ENCODE measurements at regions not wholly inside any gene's neighbourhood (a gene's known extent, or its start where the extent isn't known, plus 50 kb on each side); places are given as distances from the start of the nearest gene placed in this dataset.
"Not testable (repeated sequence)": the region's sequence is repeated elsewhere in the genome, so short reads cannot be mapped to it uniquely, and the experiment has no call there.

- WGBS, 2 experiments (ENCODE audit: insufficient coverage in 1 of 2, insufficient read length in 1 of 2), result no CpG with 5 or more reads among the region's 3 CpGs
- peaks cover 25% of the 10 kb centered on the region for H3K9me3 ChIP-seq (ENCODE audit: control insufficient read depth, low read length)
- not testable (repeated sequence) for H3K4me1 Mint-ChIP-seq; H3K9ac ChIP-seq (ENCODE audit: extremely low read depth, low read length, poor library complexity, severe bottlenecking); H3K27ac ChIP-seq (ENCODE audit: low read depth, low read length); H3K27me3 ChIP-seq (ENCODE audit: control insufficient read depth, insufficient read depth, low read length, poor library complexity, severe bottlenecking); H3K36me3 ChIP-seq (ENCODE audit: control insufficient read depth, insufficient read depth, low read length); H3K4me1 ChIP-seq (ENCODE audit: control insufficient read depth, insufficient read depth, low read length); H3K27ac Mint-ChIP-seq; H3K27me3 Mint-ChIP-seq (ENCODE audit: insufficient read depth); DNase-seq; H3K4me3 Mint-ChIP-seq; H3K4me3 ChIP-seq (ENCODE audit: low read length)
- Mint-ChIP-seq H3K9me3 (peaks cover 37% of the 10 kb centered on the region), H3K36me3 (ENCODE audit: low read depth) (peaks cover 23% of the 10 kb centered on the region)
- TF ChIP-seq, protein P1, sequence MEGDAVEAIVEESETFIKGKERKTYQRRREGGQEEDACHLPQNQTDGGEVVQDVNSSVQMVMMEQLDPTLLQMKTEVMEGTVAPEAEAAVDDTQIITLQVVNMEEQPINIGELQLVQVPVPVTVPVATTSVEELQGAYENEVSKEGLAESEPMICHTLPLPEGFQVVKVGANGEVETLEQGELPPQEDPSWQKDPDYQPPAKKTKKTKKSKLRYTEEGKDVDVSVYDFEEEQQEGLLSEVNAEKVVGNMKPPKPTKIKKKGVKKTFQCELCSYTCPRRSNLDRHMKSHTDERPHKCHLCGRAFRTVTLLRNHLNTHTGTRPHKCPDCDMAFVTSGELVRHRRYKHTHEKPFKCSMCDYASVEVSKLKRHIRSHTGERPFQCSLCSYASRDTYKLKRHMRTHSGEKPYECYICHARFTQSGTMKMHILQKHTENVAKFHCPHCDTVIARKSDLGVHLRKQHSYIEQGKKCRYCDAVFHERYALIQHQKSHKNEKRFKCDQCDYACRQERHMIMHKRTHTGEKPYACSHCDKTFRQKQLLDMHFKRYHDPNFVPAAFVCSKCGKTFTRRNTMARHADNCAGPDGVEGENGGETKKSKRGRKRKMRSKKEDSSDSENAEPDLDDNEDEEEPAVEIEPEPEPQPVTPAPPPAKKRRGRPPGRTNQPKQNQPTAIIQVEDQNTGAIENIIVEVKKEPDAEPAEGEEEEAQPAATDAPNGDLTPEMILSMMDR (conservative IDR thresholded peaks at IDR 0.05), result peak; percentile 54
Observed at GRCh38 chr11:71734368-71734767, 98.6 kb upstream of the DEFB108B start.

GRCh38 chr11:71738317-71738716 is 94.7 kb upstream of the DEFB108B start:
- H3K27ac Mint-ChIP-seq; H3K27me3 Mint-ChIP-seq (ENCODE audit: insufficient read depth); H3K4me1 ChIP-seq (ENCODE audit: control insufficient read depth, insufficient read depth, low read length); H3K27ac ChIP-seq (ENCODE audit: low read depth, low read length); H3K4me3 ChIP-seq (ENCODE audit: low read length); H3K36me3 ChIP-seq (ENCODE audit: control insufficient read depth, insufficient read depth, low read length); H3K27me3 ChIP-seq (ENCODE audit: control insufficient read depth, insufficient read depth, low read length, poor library complexity, severe bottlenecking); H3K4me3 Mint-ChIP-seq; H3K4me1 Mint-ChIP-seq; H3K9ac ChIP-seq (ENCODE audit: extremely low read depth, low read length, poor library complexity, severe bottlenecking); DNase-seq: not testable (repeated sequence)
- 92% methylated on average over 2 to 4 of the region's 4 CpGs for WGBS, 2 experiments (ENCODE audit: insufficient coverage in 1 of 2, insufficient read length in 1 of 2)
- Mint-ChIP-seq H3K36me3 (ENCODE audit: low read depth) (peaks cover 32% of the 10 kb centered on the region), H3K9me3 (peaks cover 50% of the 10 kb centered on the region)
- peaks cover 20% of the 10 kb centered on the region for H3K9me3 ChIP-seq (ENCODE audit: control insufficient read depth, low read length)

- Mint-ChIP-seq H3K9me3 (peaks cover 36% of the 10 kb centered on the region), H3K36me3 (ENCODE audit: low read depth) (peaks cover 19% of the 10 kb centered on the region)
- not testable (repeated sequence) for H3K9me3 ChIP-seq (ENCODE audit: control insufficient read depth, low read length); H3K36me3 ChIP-seq (ENCODE audit: control insufficient read depth, insufficient read depth, low read length); H3K27ac ChIP-seq (ENCODE audit: low read depth, low read length); H3K9ac ChIP-seq (ENCODE audit: extremely low read depth, low read length, poor library complexity, severe bottlenecking); H3K27me3 Mint-ChIP-seq (ENCODE audit: insufficient read depth); DNase-seq; H3K27me3 ChIP-seq (ENCODE audit: control insufficient read depth, insufficient read depth, low read length, poor library complexity, severe bottlenecking); H3K27ac Mint-ChIP-seq; H3K4me3 ChIP-seq (ENCODE audit: low read length); H3K4me3 Mint-ChIP-seq; H3K4me1 Mint-ChIP-seq; H3K4me1 ChIP-seq (ENCODE audit: control insufficient read depth, insufficient read depth, low read length)
- 92 to 95% methylated on average over 8 to 11 of the region's 11 CpGs for WGBS, 2 experiments (ENCODE audit: insufficient coverage in 1 of 2, insufficient read length in 1 of 2)
Observed at GRCh38 chr11:71743385-71743784, 89.6 kb upstream of the DEFB108B start.

DNA sequence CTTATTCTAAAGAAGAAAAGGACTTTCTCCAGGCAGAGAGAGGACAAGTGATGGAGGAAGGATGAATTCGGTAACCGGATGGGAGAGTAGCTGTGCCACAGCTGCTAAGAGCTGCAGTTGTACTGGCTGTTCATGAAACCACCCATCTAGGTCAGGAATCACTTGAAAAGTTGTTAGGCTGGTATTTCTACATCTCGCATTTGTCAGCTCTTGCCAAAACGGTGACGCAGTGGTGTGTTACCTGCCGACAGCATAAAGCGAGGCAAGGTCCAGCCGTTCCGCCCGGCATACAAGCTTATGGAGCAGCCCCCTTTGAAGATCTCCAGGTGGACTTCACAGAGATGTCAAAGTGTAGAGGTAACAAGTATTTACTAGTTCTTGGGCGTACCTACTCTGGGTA is 87.3 kb upstream of the DEFB108B start:
- Mint-ChIP-seq H3K9me3 (peaks cover 15% of the 10 kb centered on the region), H3K4me1 (peaks cover 20% of the 10 kb centered on the region)
- H3K27ac Mint-ChIP-seq; DNase-seq; H3K4me3 ChIP-seq (ENCODE audit: low read length); H3K36me3 ChIP-seq (ENCODE audit: control insufficient read depth, insufficient read depth, low read length); H3K4me1 ChIP-seq (ENCODE audit: control insufficient read depth, insufficient read depth, low read length); H3K4me3 Mint-ChIP-seq; H3K27me3 ChIP-seq (ENCODE audit: control insufficient read depth, insufficient read depth, low read length, poor library complexity, severe bottlenecking); H3K9me3 ChIP-seq (ENCODE audit: control insufficient read depth, low read length); H3K9ac ChIP-seq (ENCODE audit: extremely low read depth, low read length, poor library complexity, severe bottlenecking); H3K27me3 Mint-ChIP-seq (ENCODE audit: insufficient read depth); H3K36me3 Mint-ChIP-seq (ENCODE audit: low read depth); H3K27ac ChIP-seq (ENCODE audit: low read depth, low read length): not testable (repeated sequence)
- WGBS, 2 experiments (ENCODE audit: insufficient coverage in 1 of 2, insufficient read length in 1 of 2), result 96 to 97% methylated on average over 9 to 11 of the region's 11 CpGs

All from endodermal cell (in vitro differentiated cells).